PC-9 (cell line): ENCODE measurements at regions not wholly inside any gene's neighbourhood (a gene's known extent, or its start where the extent isn't known, plus 50 kb on each side); places are given as distances from the start of the nearest gene placed in this dataset.

Experiments
- BruUV-seq: library from RNA; stranded (reverse); fragments of 400-500 nt; replicated peaks from 2 replicates; lab custom pipeline; 2021; lab: Mats Ljungman, UMichigan
- CTCF ChIA-PET: fragments of 300-600 bp; sonication (Branson Sonifier 250); formaldehyde crosslinking; loops from one replicate; lab custom pipeline; 2022; ENCODE audit warnings: antibody characterized with exemption; lab: Charles Lee
- POLR2A ChIA-PET: fragments of 300-600 bp; sonication (Branson Sonifier 250); formaldehyde crosslinking; loops from one replicate; lab custom pipeline; 2022; ENCODE audit warnings: antibody characterized with exemption; ENCODE audit not compliant: unreplicated experiment; lab: Charles Lee
- DNase-seq, 2 experiments: peaks; one replicate each; pipeline versions ENCODE4 v3.0.0 to v3.0.0-alpha.2; 2015 to 2022; ENCODE audit warnings: mixed read lengths in 1 of 2
- H2AFZ ChIP-seq: fragments of 200-600 bp; sonication (generic); 2 replicates; pipeline ENCODE4 v1.8.1; 2017; ENCODE audit warnings: antibody characterized with exemption
- H3F3A ChIP-seq: fragments of 200-600 bp; sonication (generic); 2 replicates; pipeline ENCODE4 v1.8.1; 2017; ENCODE audit warnings: antibody characterized with exemption, mild to moderate bottlenecking, low read depth; ENCODE audit not compliant: insufficient read depth
- H3K27ac ChIP-seq: fragments of 200-600 bp; sonication (generic); 2 replicates; pipeline ENCODE4 v1.6.1; 2016; ENCODE audit warnings: mixed run types
- H3K27me3 ChIP-seq: fragments of 200-600 bp; sonication (generic); 2 replicates; pipeline ENCODE4 v1.6.1; 2016; ENCODE audit warnings: low read depth, mixed run types; ENCODE audit not compliant: insufficient read depth
- H3K36me3 ChIP-seq: fragments of 200-600 bp; sonication (generic); 2 replicates; pipeline ENCODE4 v1.6.1; 2016; ENCODE audit warnings: low read depth, mixed run types
- H3K4me1 ChIP-seq: fragments of 200-600 bp; sonication (generic); replicated peaks from 2 replicates; pipeline ENCODE4 v1.6.1; 2016; ENCODE audit warnings: mixed run types; ENCODE audit not compliant: insufficient read depth
- H3K4me2 ChIP-seq: fragments of 200-600 bp; sonication (generic); 2 replicates; pipeline ENCODE4 v1.6.1; 2017; ENCODE audit warnings: mixed run types
- H3K4me3 ChIP-seq: fragments of 200-600 bp; sonication (generic); 2 replicates; pipeline ENCODE4 v1.6.1; 2016; ENCODE audit warnings: mixed run types
- H3K79me2 ChIP-seq: fragments of 200-600 bp; sonication (generic); 2 replicates; pipeline ENCODE4 v1.6.1; 2017; ENCODE audit warnings: low read depth, mixed run types
- H3K9me2 ChIP-seq: fragments of 200-600 bp; sonication (generic); 2 replicates; pipeline ENCODE4 v1.8.1; 2017; ENCODE audit warnings: mild to moderate bottlenecking; ENCODE audit not compliant: insufficient read depth
- H3K9me3 ChIP-seq: fragments of 200-600 bp; sonication (generic); 2 replicates; pipeline ENCODE4 v1.8.1; 2016; ENCODE audit warnings: low read depth; ENCODE audit not compliant: insufficient read depth
- H4K20me1 ChIP-seq: fragments of 200-600 bp; sonication (generic); 2 replicates; pipeline ENCODE4 v1.8.1; 2017; ENCODE audit not compliant: insufficient read depth
- EZH2 ChIP-seq: fragments of 200-600 bp; sonication (generic); IDR thresholded peaks from 2 replicates; pipeline ENCODE4 v1.8.0; 2017; ENCODE audit warnings: antibody characterized with exemption, low read depth
- intact Hi-C: fragments of 100-400 bp; cut with micrococcal nuclease; formaldehyde crosslinking; loops from one replicate; pipeline ENCODE4 v1.10.0; 2022; ENCODE audit not compliant: unreplicated experiment
- TF ChIP-seq, protein P1 (sequence below): fragments of 200-600 bp; sonication (generic); conservative IDR thresholded peaks from 2 replicates; pipeline ENCODE4 v1.6.1; 2017; ENCODE audit warnings: mixed run types, antibody characterized with exemption, mild to moderate bottlenecking, moderate library complexity

DNA sequence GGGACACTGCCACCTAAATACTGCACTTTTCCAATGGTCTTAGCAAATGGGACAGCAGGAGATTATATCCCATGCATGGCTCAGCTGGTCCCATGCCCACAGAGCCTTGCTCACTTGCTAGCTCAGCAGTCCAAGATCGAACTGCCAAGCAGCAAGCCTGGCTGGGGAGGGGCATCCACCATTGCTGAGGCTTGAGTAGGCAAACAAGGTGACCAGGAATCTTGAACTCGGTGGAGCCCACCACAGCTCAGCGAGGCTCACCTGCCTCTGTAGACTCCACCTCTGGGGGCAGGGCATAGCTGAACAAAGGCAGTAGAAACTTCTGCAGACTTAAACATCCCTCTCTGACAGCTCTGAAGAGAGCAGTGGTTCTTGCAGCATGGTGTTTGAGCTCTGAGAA, 370.8 kb upstream of the MGAT4C start:
- Histone ChIP-seq H3K4me3 (no peak overlapping the region), H3F3A (no peaks in the 10 kb centered on the region), H3K36me3 (no peaks in the 10 kb centered on the region), H3K27ac (no peak overlapping the region), H3K4me1 (no peaks in the 10 kb centered on the region), H3K4me2 (no peak overlapping the region), H3K9me2 (no peaks in the 10 kb centered on the region), H2AFZ (no peak overlapping the region), H4K20me1 (no peaks in the 10 kb centered on the region), H3K27me3 (no peaks in the 10 kb centered on the region), H3K9me3 (peaks cover 20% of the 10 kb centered on the region), H3K79me2 (no peaks in the 10 kb centered on the region)
- TF ChIP-seq, protein P1, sequence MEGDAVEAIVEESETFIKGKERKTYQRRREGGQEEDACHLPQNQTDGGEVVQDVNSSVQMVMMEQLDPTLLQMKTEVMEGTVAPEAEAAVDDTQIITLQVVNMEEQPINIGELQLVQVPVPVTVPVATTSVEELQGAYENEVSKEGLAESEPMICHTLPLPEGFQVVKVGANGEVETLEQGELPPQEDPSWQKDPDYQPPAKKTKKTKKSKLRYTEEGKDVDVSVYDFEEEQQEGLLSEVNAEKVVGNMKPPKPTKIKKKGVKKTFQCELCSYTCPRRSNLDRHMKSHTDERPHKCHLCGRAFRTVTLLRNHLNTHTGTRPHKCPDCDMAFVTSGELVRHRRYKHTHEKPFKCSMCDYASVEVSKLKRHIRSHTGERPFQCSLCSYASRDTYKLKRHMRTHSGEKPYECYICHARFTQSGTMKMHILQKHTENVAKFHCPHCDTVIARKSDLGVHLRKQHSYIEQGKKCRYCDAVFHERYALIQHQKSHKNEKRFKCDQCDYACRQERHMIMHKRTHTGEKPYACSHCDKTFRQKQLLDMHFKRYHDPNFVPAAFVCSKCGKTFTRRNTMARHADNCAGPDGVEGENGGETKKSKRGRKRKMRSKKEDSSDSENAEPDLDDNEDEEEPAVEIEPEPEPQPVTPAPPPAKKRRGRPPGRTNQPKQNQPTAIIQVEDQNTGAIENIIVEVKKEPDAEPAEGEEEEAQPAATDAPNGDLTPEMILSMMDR, result no peak
- no peak for TF ChIP-seq EZH2
- CTCF ChIA-PET, result no interaction called here
- POLR2A ChIA-PET, result no interaction called here
- intact Hi-C loops, result no loop called here
- no TSS peak for BruUV-seq
- no peak for DNase-seq

DNA sequence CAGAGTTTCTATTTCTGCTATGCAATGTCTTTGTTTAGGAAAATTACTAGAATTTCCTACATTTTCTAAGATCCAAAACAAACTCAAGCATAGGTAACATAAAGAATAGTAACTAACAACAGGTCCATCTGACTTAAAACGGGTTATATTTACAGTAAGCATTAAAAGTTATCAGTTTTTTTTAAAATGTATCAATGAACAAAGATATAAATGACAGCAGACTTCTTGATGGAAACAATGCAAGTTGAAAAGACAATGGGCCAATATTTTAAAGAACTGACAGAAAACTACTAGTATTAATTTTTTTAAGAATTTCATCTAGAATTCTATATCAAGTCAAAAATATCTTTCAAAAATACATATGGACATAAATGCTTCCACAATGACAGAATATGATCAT, 367.1 kb upstream of the MGAT4C start:
- Histone ChIP-seq H3K27ac (no peak overlapping the region), H4K20me1 (no peaks in the 10 kb centered on the region), H3K36me3 (no peaks in the 10 kb centered on the region), H3K9me2 (no peaks in the 10 kb centered on the region), H3K4me2 (no peak overlapping the region), H3K79me2 (no peaks in the 10 kb centered on the region), H3K27me3 (no peaks in the 10 kb centered on the region), H3K9me3 (peaks cover 21% of the 10 kb centered on the region), H2AFZ (no peak overlapping the region), H3K4me1 (no peaks in the 10 kb centered on the region), H3K4me3 (no peak overlapping the region), H3F3A (no peaks in the 10 kb centered on the region)
- no peak for DNase-seq
- ChIA-PET POLR2A (no interaction called here), CTCF (no interaction called here)
- intact Hi-C loops, result no loop called here
- no TSS peak for BruUV-seq
- TF ChIP-seq, protein P1, result no peak
- TF ChIP-seq EZH2, result no peak

DNA sequence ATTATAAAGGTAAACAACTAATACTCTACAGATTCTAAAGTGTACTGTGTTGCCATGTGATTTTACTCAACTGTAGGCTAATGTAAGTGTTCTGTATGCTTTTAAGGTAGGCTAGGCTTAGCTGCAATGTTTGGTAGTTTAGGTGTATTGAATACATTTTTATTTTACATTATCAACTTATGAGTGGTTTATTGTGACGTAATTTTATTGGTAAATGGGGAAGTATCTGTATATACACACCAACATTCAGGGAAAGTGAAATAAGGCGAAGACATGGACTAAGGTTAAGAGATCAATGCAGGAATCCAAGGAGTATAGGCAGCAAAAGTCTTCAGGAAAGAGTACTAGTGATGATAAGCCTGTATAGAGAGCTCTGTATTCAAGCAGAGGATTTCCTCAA, 365.8 kb upstream of the MGAT4C start:
- H3K27me3 ChIP-seq, result no peaks in the 10 kb centered on the region
- no peaks in the 10 kb centered on the region for H4K20me1 ChIP-seq
- intact Hi-C loops, result no loop called here
- no peak for TF ChIP-seq EZH2
- TF ChIP-seq, protein P1, result no peak
- ChIA-PET POLR2A (no interaction called here), CTCF (no interaction called here)
- no peaks in the 10 kb centered on the region for H3K36me3 ChIP-seq
- no peak for DNase-seq
- no peak overlapping the region for H2AFZ ChIP-seq
- H3F3A ChIP-seq, result no peaks in the 10 kb centered on the region
- no peak overlapping the region for H3K4me2 ChIP-seq
- no peak overlapping the region for H3K4me3 ChIP-seq
- BruUV-seq, result no TSS peak
- H3K9me3 ChIP-seq, result peaks cover 21% of the 10 kb centered on the region
- no peak overlapping the region for H3K27ac ChIP-seq
- no peaks in the 10 kb centered on the region for H3K4me1 ChIP-seq
- no peaks in the 10 kb centered on the region for H3K9me2 ChIP-seq
- no peaks in the 10 kb centered on the region for H3K79me2 ChIP-seq
